Thoracic aorta (tissue), 2 donors: ENCODE measurements at regions not wholly inside any gene's neighbourhood (a gene's known extent, or its start where the extent isn't known, plus 50 kb on each side); places are given as distances from the start of the nearest gene placed in this dataset.
"Not testable (repeated sequence)": the region's sequence is repeated elsewhere in the genome, so short reads cannot be mapped to it uniquely, and the experiment has no call there.

Experiments used
- ATAC-seq: fragments of 150-250 bp; one replicate; pipeline ENCODE4 v1.8.0; 2017; ENCODE audit warnings: low read depth; ENCODE audit not compliant: insufficient number of reproducible peaks, low FRiP score
- DNase-seq: peaks from one replicate; pipeline ENCODE4 v3.0.0-alpha.2; 2020; ENCODE audit warnings: low spot score
- H3K27ac ChIP-seq, 2 donors: fragments of 200-600 bp; sonication (generic); 1 replicate in 1 of 2; 2 replicates in 1 of 2; pipeline ENCODE4 v1.5.1; 2016; ENCODE audit warnings: mild to moderate bottlenecking in 2 of 2, moderate library complexity in 2 of 2
- H3K27me3 ChIP-seq: fragments of 200-600 bp; sonication (generic); replicated peaks from 2 replicates; pipeline ENCODE4 v1.6.0; 2016; ENCODE audit warnings: mild to moderate bottlenecking; ENCODE audit not compliant: insufficient read depth
- H3K36me3 ChIP-seq: fragments of 200-600 bp; sonication (generic); one replicate; pipeline ENCODE4 v1.5.1; 2016
- H3K4me1 ChIP-seq, 2 donors: fragments of 200-600 bp; sonication (generic); 1 replicate in 1 of 2; 2 replicates in 1 of 2; pipeline versions ENCODE4 v1.5.1 to v1.6.0; 2016; ENCODE audit warnings: low read depth in 2 of 2, mild to moderate bottlenecking in 1 of 2; ENCODE audit not compliant: control insufficient read depth in 1 of 2
- H3K4me3 ChIP-seq: fragments of 200-600 bp; sonication (generic); 2 replicates; pipeline ENCODE4 v1.5.1; 2016; ENCODE audit warnings: mild to moderate bottlenecking
- H3K9me3 ChIP-seq: fragments of 200-600 bp; sonication (generic); 2 replicates; pipeline ENCODE4 v1.5.1; 2016
- CTCF ChIP-seq: fragments of 200-600 bp; sonication (generic); IDR thresholded peaks from one replicate; pipeline ENCODE4 v1.5.1; 2019; ENCODE audit warnings: antibody characterized with exemption

GRCh38 chr16:88310796-88311605 lies 71.8 kb upstream of the ZNF469 start:
- Histone ChIP-seq H3K9me3 (no peaks in the 10 kb centered on the region), H3K36me3 (no peaks in the 10 kb centered on the region), H3K27ac (no peak overlapping the region), H3K4me3 (no peak overlapping the region), H3K27me3 (no peaks in the 10 kb centered on the region), H3K4me1 (peaks cover 4 to 16% of the 10 kb centered on the region in 2 donors)
- no peak for TF ChIP-seq CTCF
- DNase-seq (no peak), ATAC-seq (no peak)

- H3K27ac ChIP-seq, H3K36me3 ChIP-seq, ATAC-seq, H3K9me3 ChIP-seq, H3K27me3 ChIP-seq, H3K4me1 ChIP-seq, H3K4me3 ChIP-seq, DNase-seq: not testable (repeated sequence)
These were observed 70.9 kb upstream of the ZNF469 start for GRCh38 chr16:88311860-88312259.

GRCh38 chr16:88312732-88313131 lies 70.0 kb upstream of the ZNF469 start:
- Histone ChIP-seq H3K27ac (no peak overlapping the region), H3K4me3 (no peak overlapping the region), H3K9me3 (no peaks in the 10 kb centered on the region), H3K36me3 (no peaks in the 10 kb centered on the region), H3K4me1 (no peaks in the 10 kb centered on the region), H3K27me3 (no peaks in the 10 kb centered on the region)
- ATAC-seq: no peak
- TF ChIP-seq CTCF: no peak
- DNase-seq: no peak

GRCh38 chr16:88314991-88315542 lies 67.7 kb upstream of the ZNF469 start:
- Histone ChIP-seq H3K27me3 (no peaks in the 10 kb centered on the region), H3K4me3 (no peak overlapping the region), H3K27ac (no peak overlapping the region), H3K9me3 (no peaks in the 10 kb centered on the region), H3K4me1 (no peaks in the 10 kb centered on the region), H3K36me3 (no peaks in the 10 kb centered on the region)
- TF ChIP-seq CTCF: no peak
- ATAC-seq (no peak), DNase-seq (no peak)

- Histone ChIP-seq H3K36me3 (no peaks in the 10 kb centered on the region), H3K4me1 (no peaks in the 10 kb centered on the region), H3K9me3 (no peaks in the 10 kb centered on the region), H3K27ac (no peak overlapping the region), H3K27me3 (no peaks in the 10 kb centered on the region), H3K4me3 (no peak overlapping the region)
- DNase-seq (no peak), ATAC-seq (no peak)
- TF ChIP-seq CTCF: no peak
These were observed 67.1 kb upstream of the ZNF469 start for GRCh38 chr16:88315543-88316105.
